ENCODE measurements at regions not wholly inside any gene's neighbourhood (a gene's known extent, or its start where the extent isn't known, plus 50 kb on each side); places are given as distances from the start of the nearest gene placed in this dataset.

- Histone ChIP-seq H3K9me3 (ENCODE audit: insufficient read depth in 2 of 2, low read depth in 1 of 2, low read length in 1 of 2) (no peaks in the 10 kb centered on the region), H3K18ac (ENCODE audit: extremely low read depth, low read length) (no peak overlapping the region), H3K27ac (ENCODE audit: low read depth, low read length) (no peak overlapping the region), H3K36me3 (ENCODE audit: control insufficient read depth in 2 of 4, insufficient read depth in 4 of 4, low read length in 3 of 4) (no peaks in the 10 kb centered on the region), H2BK12ac (ENCODE audit: low read depth, low read length) (no peak overlapping the region), H3K79me1 (ENCODE audit: low read depth, low read length) (no peaks in the 10 kb centered on the region), H2BK5ac (ENCODE audit: low read depth, low read length) (no peak overlapping the region), H3K9ac (replicated peaks in 1 of 4; ENCODE audit: extremely low read depth in 1 of 4, low read depth in 3 of 4, low read length in 3 of 4) (no peak overlapping the region), H3K4me1 (replicated peaks in 1 of 4; ENCODE audit: control insufficient read depth in 3 of 4, insufficient read depth in 4 of 4, low read length in 3 of 4) (peaks cover 0 to 3% (median under 1%) of the 10 kb centered on the region in 4 experiments; a peak in 3 of 7 replicates), H3K14ac (ENCODE audit: insufficient read length) (no peak overlapping the region), H2BK120ac (replicated peaks; ENCODE audit: low read depth, low read length) (no peak overlapping the region), H4K8ac (ENCODE audit: extremely low read depth, insufficient read depth, low read length) (no peak overlapping the region), H2AFZ (ENCODE audit: low read length) (no peak overlapping the region), H4K91ac (replicated peaks; ENCODE audit: insufficient read length, low read length) (no peak overlapping the region), H2AK5ac (ENCODE audit: low read depth, low read length) (no peak overlapping the region), H3K23me2 (ENCODE audit: low read depth, low read length) (peaks cover under 1% of the 10 kb centered on the region; the same call in 1 of the 2 replicates), H4K20me1 (replicated peaks in 1 of 2; ENCODE audit: control insufficient read depth in 1 of 2, insufficient read depth in 2 of 2, low read length in 2 of 2) (no peaks in the 10 kb centered on the region), H4K5ac (ENCODE audit: insufficient read length, low read depth, low read length) (no peak overlapping the region), H3K56ac (replicated peaks; ENCODE audit: insufficient read length, low read depth, low read length) (no peak overlapping the region), H3K27me3 (replicated peaks in 1 of 4; ENCODE audit: control insufficient read depth in 3 of 4, extremely low read depth in 1 of 4, insufficient read depth in 3 of 4, low read length in 3 of 4) (no peaks in the 10 kb centered on the region), H2BK20ac (ENCODE audit: low read length) (no peak overlapping the region), H3K4me3 (ENCODE audit: extremely low read depth in 1 of 4, insufficient read depth in 2 of 4, low read depth in 3 of 4, low read length in 4 of 4) (no peak overlapping the region), H3K79me2 (ENCODE audit: control insufficient read depth in 1 of 2, insufficient read depth in 2 of 2, low read length in 2 of 2) (no peaks in the 10 kb centered on the region), H2BK15ac (ENCODE audit: low read length) (no peak overlapping the region), H3K4ac (replicated peaks; ENCODE audit: insufficient read length, low read depth, low read length) (no peak overlapping the region), H3K4me2 (ENCODE audit: insufficient read depth in 1 of 2, low read depth in 2 of 2, low read length in 2 of 2) (no peak overlapping the region), H3K23ac (ENCODE audit: insufficient read length) (no peak overlapping the region)
- CTCF ChIA-PET (ENCODE audit: partially characterized antibody), result no interaction called here
- FAIRE-seq (no peak), DNase-seq (ENCODE audit: low read depth in 1 of 2, low spot score in 2 of 2) (no peak)
- POLR2A ChIA-PET (ENCODE audit: partially characterized antibody), result interaction anchor here (1.2 kb wide), 1 partner anchor 13 kb away, joined by 7 read pairs; no protein-coding TSS in a partner anchor
- WGBS, 2 experiments (ENCODE audit: extremely low coverage in 1 of 2, insufficient coverage in 1 of 2, insufficient read length in 1 of 2, insufficient replicate concordance in 2 of 2, low coverage in 1 of 2, low lambda C conversion rate in 2 of 2, missing lambda C conversion rate in 1 of 2), result 96% methylated on average over 4 of the region's 4 CpGs; no CpG with 5 or more reads in 1 of the 2 experiments
- TF ChIP-seq HDAC2 (IDR thresholded peaks at IDR 0.05; ENCODE audit: borderline replicate concordance in 1 of 2, low read depth in 2 of 2, low read length in 2 of 2) (no peak), BCL11A (IDR thresholded peaks at IDR 0.05; ENCODE audit: low read depth in 2 of 2, low read length in 2 of 2) (no peak), GTF2F1 (IDR thresholded peaks at IDR 0.05; ENCODE audit: borderline replicate concordance, low read depth, low read length) (no peak)
Observed at GRCh38 chr3:72633121-72633520, 215.1 kb downstream of the SHQ1 start.

All from H1 (cell line).